Stimulated activated CD4-positive, alpha-beta T cell treated with anti-CD3 and anti-CD28 coated beads, TNF-alpha, amount 100 ng/mL, for 48 hours (primary cell): ENCODE measurements at regions not wholly inside any gene's neighbourhood (a gene's known extent, or its start where the extent isn't known, plus 50 kb on each side); places are given as distances from the start of the nearest gene placed in this dataset.

Experiments used
- DNase-seq, 3 donors: peaks; one replicate each; pipeline ENCODE4 v3.0.0-alpha.2; 2020; ENCODE audit warnings: low read depth in 3 of 3

- no peak for DNase-seq
These were observed 139.4 kb upstream of the FRMD6 start for GRCh38 chr14:51512316-51512715.

- no peak for DNase-seq
These were observed 138.4 kb upstream of the FRMD6 start for GRCh38 chr14:51513281-51513680.

GRCh38 chr14:51513933-51514332 is 137.8 kb upstream of the FRMD6 start:
- DNase-seq = no peak

- DNase-seq = no peak
These were observed 136.1 kb upstream of the FRMD6 start for GRCh38 chr14:51515611-51516010.

DNA sequence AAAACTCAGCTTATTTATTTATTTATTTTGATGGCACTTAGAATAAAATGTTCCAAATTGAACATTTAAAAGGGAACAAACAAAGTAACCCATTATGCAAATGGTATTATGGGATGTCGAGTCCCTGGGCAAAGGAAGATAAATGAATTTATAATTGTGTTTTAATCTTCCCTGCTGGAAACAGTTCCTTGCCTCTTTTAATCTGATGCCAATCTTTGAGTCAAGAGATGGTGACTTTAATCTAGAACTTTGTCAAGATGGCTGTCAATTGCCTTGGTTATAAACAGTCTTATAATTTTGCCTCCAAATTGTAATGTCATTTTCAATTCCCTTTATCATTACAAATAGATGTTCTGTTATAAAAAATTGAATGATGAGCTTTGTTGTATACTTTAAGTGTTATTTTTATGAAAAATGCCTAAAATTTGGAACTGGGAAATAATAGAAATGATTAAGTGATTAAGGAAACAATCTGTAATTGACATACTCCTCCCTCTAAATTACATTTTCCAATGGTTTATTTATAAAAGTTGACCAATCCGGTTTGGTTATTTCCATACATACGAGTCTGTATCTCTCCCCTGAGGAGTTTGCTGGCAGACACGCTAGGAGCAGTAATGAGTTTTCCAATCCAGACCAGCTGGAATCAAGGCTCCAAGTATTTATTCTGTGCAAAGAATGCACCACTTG is 134.9 kb upstream of the FRMD6 start:
- DNase-seq = no peak

DNA sequence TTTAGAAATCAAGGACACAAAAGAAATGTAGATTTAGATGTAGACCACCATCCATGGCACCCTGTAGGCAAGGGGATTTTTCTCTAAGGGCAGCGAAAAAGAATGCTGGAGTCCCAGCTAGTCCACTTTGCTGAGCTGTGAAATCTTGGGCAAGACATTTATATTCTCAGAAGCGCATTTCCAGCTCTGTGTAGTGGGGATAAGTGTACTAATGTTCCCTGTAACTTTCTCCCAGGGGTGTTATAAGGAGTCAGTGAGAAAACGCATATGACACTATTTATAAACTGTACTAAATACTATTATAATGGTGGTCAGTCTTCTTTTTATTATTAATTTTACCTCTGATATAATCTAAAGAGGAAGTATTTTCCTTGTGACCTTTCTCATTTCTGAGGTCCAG is 133.4 kb upstream of the FRMD6 start:
- DNase-seq = no peak

DNA sequence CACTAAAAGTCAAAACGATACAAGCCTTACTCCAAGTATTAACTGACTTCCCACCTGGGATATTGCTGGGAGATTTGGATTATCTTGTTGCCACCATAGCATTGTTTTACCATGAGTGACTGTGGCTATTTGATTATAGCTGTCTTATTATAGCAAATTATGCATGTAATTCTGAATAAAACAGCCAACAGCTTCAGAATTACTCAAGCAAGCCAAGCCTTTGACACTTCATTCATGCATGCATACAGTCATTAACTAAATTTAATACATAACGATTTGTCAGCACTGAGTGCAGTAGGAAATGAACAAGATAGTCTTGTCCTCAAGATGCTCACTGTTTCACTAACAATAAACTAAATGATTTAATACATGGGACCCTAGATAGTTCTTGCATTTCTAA is 133.0 kb upstream of the FRMD6 start:
- no peak for DNase-seq

GRCh38 chr14:51520087-51520486 is 131.6 kb upstream of the FRMD6 start:
- DNase-seq = no peak

DNA sequence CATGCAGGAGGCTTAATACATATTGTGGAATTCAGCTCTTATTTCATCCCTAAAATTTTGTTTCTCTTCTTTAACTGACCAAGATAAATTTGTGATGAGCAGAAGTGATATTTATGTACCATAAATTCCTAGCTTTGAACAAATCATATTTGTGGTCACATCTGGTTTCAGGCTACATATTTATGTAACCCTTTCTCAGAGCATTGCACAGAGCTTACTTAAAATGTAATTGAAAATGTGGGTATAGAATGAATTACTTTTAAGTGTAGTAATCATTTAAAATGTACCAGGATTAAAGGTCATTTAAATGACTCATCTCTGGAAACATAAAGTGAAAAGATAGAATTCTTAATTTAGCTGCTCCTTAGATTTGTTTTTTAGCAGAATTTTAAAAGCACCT is 129.9 kb upstream of the FRMD6 start:
- DNase-seq = no peak

GRCh38 chr14:51523243-51523642 is 128.5 kb upstream of the FRMD6 start:
- DNase-seq = no peak

GRCh38 chr14:51525739-51526138 is 126.0 kb upstream of the FRMD6 start:
- DNase-seq = no peak

GRCh38 chr14:51527073-51527472 is 124.6 kb upstream of the FRMD6 start:
- no peak for DNase-seq

- DNase-seq = no peak
These were observed 122.0 kb upstream of the FRMD6 start for GRCh38 chr14:51529736-51530135.

- DNase-seq = no peak
These were observed 118.5 kb upstream of the FRMD6 start for GRCh38 chr14:51533160-51533559.

DNA sequence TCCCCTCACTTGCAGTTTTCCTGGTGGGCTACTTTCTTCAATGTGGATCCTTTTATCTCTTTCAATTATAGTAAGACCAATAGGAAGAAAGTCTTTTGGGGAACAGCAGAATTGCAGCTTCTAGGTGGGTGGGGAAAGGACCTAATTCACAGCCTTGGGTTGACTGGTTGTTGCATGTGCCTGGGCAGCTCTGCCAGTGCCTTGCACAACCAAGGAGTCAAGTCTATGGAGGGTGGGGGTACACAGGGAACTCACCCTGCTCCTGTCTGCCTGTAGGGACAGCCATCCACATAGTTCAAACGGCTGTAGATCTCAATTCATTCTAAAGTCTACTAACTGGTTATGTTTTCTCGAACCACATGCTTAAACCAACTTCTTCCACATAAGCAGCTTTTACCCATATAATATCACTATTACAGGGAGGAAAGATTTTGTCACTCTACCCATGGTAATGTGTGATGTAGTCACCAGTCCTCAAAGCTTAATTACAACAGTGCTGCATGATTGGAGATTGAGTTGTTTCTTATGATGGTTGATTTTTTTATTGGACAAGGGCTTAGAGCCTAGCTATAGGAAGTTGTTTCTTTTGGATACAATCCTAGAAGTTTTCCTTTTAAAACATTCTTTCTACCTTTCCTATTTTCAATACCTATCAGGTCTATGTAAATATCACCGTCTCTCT is 117.7 kb upstream of the FRMD6 start:
- DNase-seq = no peak

DNA sequence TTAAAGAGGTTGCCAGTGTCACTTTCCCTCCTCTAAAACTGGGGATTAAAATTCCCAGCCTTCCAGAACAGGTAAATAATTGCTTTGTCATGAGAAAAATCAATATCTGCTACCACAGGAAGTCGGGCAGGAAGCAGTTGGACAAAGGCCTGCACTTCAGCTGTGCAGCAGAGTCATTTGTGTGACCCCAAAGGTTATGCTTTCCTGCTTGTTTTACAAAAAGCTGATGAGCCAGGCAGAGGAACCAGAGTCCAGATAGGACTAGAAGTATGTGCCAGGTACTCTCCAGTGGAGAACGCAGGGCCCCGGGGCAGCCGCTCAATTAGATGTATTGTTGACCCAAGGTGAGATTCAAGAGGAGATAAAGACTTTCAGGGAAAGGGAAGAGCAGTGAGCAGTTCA is 117.1 kb upstream of the FRMD6 start:
- no peak for DNase-seq

GRCh38 chr14:51535443-51536044 is 116.2 kb upstream of the FRMD6 start:
- no peak for DNase-seq

DNA sequence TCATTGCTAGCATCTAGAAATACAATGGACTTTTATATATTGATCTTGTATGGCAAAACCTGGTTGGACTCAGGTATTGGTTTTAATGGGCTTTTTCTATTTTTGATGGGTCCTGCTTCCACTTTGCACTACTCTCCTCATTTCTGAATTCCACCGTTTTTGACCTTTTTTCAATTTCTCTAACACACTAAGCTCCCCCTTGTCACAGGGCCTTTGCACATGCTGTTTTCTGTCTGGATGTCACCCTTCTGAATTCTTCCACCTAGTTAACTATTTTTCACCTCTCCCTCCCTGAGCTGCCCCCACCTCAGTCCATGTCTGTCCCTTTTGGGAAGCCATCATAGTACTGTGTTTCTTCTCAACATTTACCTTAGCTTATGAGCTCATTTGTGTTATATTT is 112.7 kb upstream of the FRMD6 start:
- DNase-seq = no peak

DNA sequence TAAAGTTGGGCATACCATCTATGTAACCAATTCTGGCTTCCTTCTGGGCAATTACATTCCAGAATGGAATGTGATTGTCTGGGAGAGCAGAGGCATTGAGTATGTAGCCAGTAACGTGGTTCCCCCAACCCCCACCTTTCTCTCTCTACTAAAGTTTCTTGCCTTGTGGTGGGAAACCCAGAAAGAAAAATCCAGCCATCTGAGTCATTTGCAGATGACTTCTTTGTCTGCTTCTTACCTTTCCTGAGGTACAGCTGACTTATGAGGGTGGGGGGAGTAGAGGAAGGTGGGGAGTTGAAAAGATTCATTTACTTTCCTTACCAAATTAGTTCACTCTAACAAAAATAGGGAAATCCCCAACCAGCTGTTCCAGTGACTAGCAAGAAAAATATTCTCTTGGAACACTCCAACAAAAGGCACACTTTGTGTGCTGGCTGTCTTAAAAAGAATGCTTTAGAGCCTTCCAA is 112.1 kb upstream of the FRMD6 start:
- no peak for DNase-seq

DNA sequence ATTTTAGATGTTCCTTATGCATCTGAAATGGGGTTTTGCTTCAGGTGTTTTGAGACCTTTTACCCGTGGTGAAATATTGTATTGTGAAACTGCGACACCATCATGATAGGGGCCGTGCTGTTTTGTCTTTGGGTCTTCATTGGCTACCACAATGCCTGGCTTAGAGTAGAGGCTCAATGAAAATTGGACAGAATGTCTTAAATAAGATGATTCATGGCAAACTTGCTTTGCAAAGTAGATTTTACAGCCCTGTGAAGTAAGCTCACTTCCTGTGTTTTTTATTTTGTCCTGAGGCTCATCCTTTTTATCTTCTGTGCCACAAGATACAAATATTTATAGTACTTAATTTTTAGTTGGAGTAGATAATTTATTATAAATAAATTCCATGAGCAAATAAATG is 111.3 kb upstream of the FRMD6 start:
- DNase-seq = no peak

- no peak for DNase-seq
These were observed 107.2 kb upstream of the FRMD6 start for GRCh38 chr14:51544471-51544870.

GRCh38 chr14:51544901-51545300 is 106.8 kb upstream of the FRMD6 start:
- DNase-seq = no peak

DNA sequence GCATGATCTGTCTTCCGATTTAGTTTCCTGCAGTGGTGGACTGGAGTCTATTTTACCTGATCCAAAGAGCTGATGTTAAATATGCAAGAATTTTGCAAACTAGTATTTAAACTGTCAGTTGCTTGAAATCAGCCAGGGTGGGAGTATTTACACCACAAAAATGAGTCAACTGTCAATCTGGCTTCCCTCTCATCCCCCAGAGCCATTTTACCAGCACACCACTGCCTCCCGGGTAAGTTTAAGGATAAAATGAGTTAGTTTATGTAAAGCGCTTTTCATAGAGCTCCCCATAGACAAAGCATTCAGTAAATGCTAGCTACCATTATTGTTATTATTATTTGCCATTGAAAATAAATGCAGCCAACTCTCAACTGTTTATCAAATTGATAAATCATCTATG is 106.3 kb upstream of the FRMD6 start:
- no peak for DNase-seq
